SK-N-SH treated with all-trans-retinoic acid at 6 μM for 48 hours (cell line): ENCODE measurements at regions not wholly inside any gene's neighbourhood (a gene's known extent, or its start where the extent isn't known, plus 50 kb on each side); places are given as distances from the start of the nearest gene placed in this dataset.

Experiments used
- ATAC-seq: fragments of 200-7000 bp; cut with Tn5 transposase; 3 replicates; pipeline ENCODE4 v1.9.1; 2020; ENCODE audit warnings: mild to moderate bottlenecking, moderate library complexity
- BACH2 ChIP-seq: fragments of 250-450 bp; sonication (Bioruptor Pico); IDR thresholded peaks from 2 replicates; pipeline ENCODE4 v1.9.0; 2021; ENCODE audit warnings: mild to moderate bottlenecking, borderline replicate concordance
- CSDC2 ChIP-seq: fragments of 250-450 bp; sonication (Bioruptor Pico); IDR thresholded peaks from 2 replicates; pipeline ENCODE4 v1.5.0; 2020; ENCODE audit warnings: mild to moderate bottlenecking, moderate library complexity
- ESRRG ChIP-seq: fragments of 250-450 bp; sonication (Bioruptor Pico); IDR thresholded peaks from 2 replicates; pipeline ENCODE4 v1.6.1; 2021; ENCODE audit warnings: mild to moderate bottlenecking
- GLIS3 ChIP-seq: fragments of 250-450 bp; sonication (Bioruptor Pico); IDR thresholded peaks from 2 replicates; pipeline ENCODE4 v1.5.0; 2020; ENCODE audit warnings: mild to moderate bottlenecking, moderate library complexity
- ISL1 ChIP-seq: fragments of 250-450 bp; sonication (Bioruptor Pico); IDR thresholded peaks from 2 replicates; pipeline ENCODE4 v2.1.2; 2022; ENCODE audit warnings: mild to moderate bottlenecking, moderate library complexity
- PPARA ChIP-seq: fragments of 250-450 bp; sonication (Bioruptor Pico); IDR thresholded peaks from 2 replicates; pipeline ENCODE4 v1.5.0; 2020; ENCODE audit warnings: mild to moderate bottlenecking, borderline replicate concordance
- RARB ChIP-seq: fragments of 250-450 bp; sonication (Bioruptor Pico); IDR thresholded peaks from 2 replicates; pipeline ENCODE4 v1.8.0; 2021; ENCODE audit warnings: mild to moderate bottlenecking, moderate library complexity
- SNAI2 ChIP-seq: fragments of 250-450 bp; sonication (Bioruptor Pico); IDR thresholded peaks from 2 replicates; pipeline ENCODE4 v1.5.0; 2020; ENCODE audit warnings: mild to moderate bottlenecking, moderate library complexity
- TCF4 ChIP-seq: fragments of 250-450 bp; sonication (Bioruptor Pico); IDR thresholded peaks from 2 replicates; pipeline ENCODE4 v1.8.0; 2021; ENCODE audit warnings: mild to moderate bottlenecking, moderate library complexity, borderline replicate concordance
- ZC3H10 ChIP-seq: fragments of 250-450 bp; sonication (Bioruptor Pico); IDR thresholded peaks from 2 replicates; pipeline ENCODE4 v1.5.1; 2021; ENCODE audit warnings: mild to moderate bottlenecking, moderate library complexity
- ZFP3 ChIP-seq: fragments of 250-450 bp; sonication (Bioruptor Pico); IDR thresholded peaks from 2 replicates; pipeline ENCODE4 v1.5.0; 2020; ENCODE audit warnings: mild to moderate bottlenecking, moderate library complexity
- ZNF8 ChIP-seq: fragments of 450-650 bp; formaldehyde crosslinking; IDR thresholded peaks from 2 replicates; pipeline ENCODE4 v1.5.0; 2020; ENCODE audit warnings: mild to moderate bottlenecking, moderate library complexity
- TF ChIP-seq, protein P1 (sequence below): fragments of 250-450 bp; sonication (Bioruptor Pico); IDR thresholded peaks from 2 replicates; pipeline ENCODE4 v1.8.0; 2020; ENCODE audit warnings: mild to moderate bottlenecking, moderate library complexity, borderline replicate concordance
- TF ChIP-seq, protein P2 (sequence below): fragments of 250-450 bp; sonication (Bioruptor Pico); IDR thresholded peaks from 2 replicates; pipeline ENCODE4 v1.5.1; 2021; ENCODE audit warnings: mild to moderate bottlenecking, moderate library complexity
- TF ChIP-seq, protein P3 (sequence below): fragments of 250-450 bp; sonication (Bioruptor Pico); IDR thresholded peaks from 2 replicates; pipeline ENCODE4 v1.5.1; 2020; ENCODE audit warnings: low read depth, mild to moderate bottlenecking, moderate library complexity
- TF ChIP-seq, protein P4 (sequence below): fragments of 250-450 bp; sonication (Bioruptor Pico); IDR thresholded peaks from 2 replicates; pipeline ENCODE4 v1.8.0; 2021; ENCODE audit warnings: low read depth, mild to moderate bottlenecking, moderate library complexity, borderline replicate concordance
- TF ChIP-seq, protein P5 (sequence below): fragments of 250-450 bp; sonication (Bioruptor Pico); IDR thresholded peaks from 2 replicates; pipeline ENCODE4 v1.5.0; 2020; ENCODE audit warnings: mild to moderate bottlenecking, moderate library complexity

DNA sequence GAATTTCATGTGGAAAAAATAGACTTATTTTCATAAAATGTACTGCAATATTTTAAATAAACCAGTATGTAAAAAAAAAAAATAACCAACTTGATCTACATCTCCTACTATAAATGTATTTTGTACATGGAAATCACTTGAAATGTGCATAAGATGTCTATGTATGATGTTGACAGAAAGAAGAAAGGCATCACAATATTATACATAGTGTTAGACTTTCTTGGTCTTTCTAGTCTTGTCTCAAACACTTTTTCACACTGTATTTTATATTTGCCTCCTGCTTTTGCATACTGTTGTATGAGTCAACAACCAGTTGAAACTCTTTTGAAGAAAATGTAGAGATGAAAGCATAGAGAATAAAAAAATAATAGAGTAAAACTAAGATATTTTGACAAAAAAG, 352.4 kb upstream of the MGAT4C start:
- TF ChIP-seq, protein P1, sequence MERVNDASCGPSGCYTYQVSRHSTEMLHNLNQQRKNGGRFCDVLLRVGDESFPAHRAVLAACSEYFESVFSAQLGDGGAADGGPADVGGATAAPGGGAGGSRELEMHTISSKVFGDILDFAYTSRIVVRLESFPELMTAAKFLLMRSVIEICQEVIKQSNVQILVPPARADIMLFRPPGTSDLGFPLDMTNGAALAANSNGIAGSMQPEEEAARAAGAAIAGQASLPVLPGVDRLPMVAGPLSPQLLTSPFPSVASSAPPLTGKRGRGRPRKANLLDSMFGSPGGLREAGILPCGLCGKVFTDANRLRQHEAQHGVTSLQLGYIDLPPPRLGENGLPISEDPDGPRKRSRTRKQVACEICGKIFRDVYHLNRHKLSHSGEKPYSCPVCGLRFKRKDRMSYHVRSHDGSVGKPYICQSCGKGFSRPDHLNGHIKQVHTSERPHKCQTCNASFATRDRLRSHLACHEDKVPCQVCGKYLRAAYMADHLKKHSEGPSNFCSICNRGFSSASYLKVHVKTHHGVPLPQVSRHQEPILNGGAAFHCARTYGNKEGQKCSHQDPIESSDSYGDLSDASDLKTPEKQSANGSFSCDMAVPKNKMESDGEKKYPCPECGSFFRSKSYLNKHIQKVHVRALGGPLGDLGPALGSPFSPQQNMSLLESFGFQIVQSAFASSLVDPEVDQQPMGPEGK = no peak
- TF ChIP-seq CSDC2 (CRISPR knock-in tag) (no peak), BACH2 (CRISPR knock-in tag) (no peak), ESRRG (CRISPR knock-in tag) (no peak), PPARA (CRISPR knock-in tag) (no peak), ZC3H10 (CRISPR knock-in tag) (no peak)
- no peak for ATAC-seq

DNA sequence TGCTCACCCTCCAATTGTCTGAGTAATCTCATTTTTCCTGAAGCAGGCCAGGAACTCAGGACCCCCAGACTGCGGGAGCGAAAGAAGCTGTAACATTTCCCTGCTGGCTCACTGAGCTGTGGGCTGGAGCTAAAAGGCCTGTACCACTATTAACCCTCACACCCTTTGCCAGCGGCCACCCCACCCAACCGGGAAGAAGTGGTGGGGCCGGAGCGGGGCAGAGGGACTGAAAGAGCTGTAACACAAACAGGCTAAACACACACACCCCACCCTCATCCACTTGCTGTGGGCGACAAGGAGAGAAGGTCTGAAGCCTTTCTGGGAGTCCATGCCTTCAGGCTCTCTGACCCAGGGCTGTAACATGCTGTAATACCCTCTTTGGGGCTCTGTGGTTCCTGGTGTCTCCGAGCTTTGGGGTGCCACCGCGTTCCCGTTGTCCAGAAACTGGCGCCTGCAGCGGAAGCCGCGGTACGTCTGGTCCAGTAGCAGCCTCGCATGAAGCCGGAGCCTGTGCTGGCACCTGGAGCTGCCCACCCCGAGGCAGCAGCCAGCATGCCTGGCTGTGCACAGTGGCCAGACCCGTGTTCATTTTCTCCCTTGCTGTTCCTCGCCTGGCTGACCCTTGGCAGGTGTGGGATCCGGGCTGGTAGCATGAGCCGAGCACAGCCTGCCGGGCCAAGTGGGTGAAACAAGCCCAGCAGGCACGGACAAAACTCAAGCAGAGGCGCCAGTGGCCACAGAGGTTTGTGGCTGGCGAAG, 345.5 kb upstream of the MGAT4C start:
- ATAC-seq = no peak
- no peak for TF ChIP-seq ZFP3 (CRISPR knock-in tag)
- TF ChIP-seq SNAI2 = no peak
- TF ChIP-seq, protein P2, sequence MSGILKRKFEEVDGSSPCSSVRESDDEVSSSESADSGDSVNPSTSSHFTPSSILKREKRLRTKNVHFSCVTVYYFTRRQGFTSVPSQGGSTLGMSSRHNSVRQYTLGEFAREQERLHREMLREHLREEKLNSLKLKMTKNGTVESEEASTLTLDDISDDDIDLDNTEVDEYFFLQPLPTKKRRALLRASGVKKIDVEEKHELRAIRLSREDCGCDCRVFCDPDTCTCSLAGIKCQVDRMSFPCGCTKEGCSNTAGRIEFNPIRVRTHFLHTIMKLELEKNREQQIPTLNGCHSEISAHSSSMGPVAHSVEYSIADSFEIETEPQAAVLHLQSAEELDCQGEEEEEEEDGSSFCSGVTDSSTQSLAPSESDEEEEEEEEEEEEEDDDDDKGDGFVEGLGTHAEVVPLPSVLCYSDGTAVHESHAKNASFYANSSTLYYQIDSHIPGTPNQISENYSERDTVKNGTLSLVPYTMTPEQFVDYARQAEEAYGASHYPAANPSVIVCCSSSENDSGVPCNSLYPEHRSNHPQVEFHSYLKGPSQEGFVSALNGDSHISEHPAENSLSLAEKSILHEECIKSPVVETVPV (CRISPR knock-in tag) = no peak
- TF ChIP-seq, protein P3, sequence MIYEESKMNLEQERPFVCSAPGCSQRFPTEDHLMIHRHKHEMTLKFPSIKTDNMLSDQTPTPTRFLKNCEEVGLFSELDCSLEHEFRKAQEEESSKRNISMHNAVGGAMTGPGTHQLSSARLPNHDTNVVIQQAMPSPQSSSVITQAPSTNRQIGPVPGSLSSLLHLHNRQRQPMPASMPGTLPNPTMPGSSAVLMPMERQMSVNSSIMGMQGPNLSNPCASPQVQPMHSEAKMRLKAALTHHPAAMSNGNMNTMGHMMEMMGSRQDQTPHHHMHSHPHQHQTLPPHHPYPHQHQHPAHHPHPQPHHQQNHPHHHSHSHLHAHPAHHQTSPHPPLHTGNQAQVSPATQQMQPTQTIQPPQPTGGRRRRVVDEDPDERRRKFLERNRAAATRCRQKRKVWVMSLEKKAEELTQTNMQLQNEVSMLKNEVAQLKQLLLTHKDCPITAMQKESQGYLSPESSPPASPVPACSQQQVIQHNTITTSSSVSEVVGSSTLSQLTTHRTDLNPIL (CRISPR knock-in tag) = no peak
- no peak for TF ChIP-seq ISL1
- TF ChIP-seq GLIS3 (CRISPR knock-in tag) = no peak
- no peak for TF ChIP-seq CSDC2 (CRISPR knock-in tag)
- no peak for TF ChIP-seq PPARA (CRISPR knock-in tag)
- TF ChIP-seq TCF4 = no peak
- TF ChIP-seq, protein P1 = no peak
- no peak for TF ChIP-seq BACH2 (CRISPR knock-in tag)
- TF ChIP-seq, protein P4, sequence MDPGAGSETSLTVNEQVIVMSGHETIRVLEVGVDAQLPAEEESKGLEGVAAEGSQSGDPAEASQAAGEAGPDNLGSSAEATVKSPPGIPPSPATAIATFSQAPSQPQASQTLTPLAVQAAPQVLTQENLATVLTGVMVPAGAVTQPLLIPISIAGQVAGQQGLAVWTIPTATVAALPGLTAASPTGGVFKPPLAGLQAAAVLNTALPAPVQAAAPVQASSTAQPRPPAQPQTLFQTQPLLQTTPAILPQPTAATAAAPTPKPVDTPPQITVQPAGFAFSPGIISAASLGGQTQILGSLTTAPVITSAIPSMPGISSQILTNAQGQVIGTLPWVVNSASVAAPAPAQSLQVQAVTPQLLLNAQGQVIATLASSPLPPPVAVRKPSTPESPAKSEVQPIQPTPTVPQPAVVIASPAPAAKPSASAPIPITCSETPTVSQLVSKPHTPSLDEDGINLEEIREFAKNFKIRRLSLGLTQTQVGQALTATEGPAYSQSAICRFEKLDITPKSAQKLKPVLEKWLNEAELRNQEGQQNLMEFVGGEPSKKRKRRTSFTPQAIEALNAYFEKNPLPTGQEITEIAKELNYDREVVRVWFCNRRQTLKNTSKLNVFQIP (CRISPR knock-in tag) = no peak

DNA sequence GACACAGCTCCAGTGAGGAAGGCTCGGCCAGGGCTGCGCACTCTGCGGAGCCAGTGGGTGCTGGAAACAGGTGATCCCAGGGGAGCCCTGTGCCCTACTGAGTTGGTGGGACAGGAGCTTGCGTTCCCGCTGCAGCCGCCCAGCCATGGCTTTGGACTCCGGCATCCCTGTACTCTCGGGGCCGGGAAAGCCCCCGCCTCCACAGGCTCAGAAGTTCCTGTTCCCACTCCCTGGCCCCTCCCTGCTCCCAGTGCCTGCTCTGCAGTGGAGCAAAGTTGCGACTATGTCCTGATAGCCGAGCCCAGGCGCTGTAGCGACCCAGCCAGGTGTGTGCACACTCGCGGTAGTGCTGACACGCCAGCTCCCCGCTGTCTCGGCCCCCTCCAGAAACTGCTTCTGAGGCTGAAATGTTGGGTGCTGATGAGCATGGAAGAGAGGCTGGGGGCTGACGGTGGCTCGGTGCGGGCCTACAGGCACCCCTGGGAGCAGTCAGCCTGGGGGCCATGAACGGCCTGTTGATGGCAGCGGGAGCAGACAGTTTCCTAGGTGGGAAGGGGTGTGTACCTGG, 344.6 kb upstream of the MGAT4C start:
- no peak for ATAC-seq
- TF ChIP-seq ISL1 = no peak
- TF ChIP-seq RARB (CRISPR knock-in tag) = no peak
- TF ChIP-seq, protein P2 (CRISPR knock-in tag) = no peak
- TF ChIP-seq ZNF8 (CRISPR knock-in tag) = no peak

DNA sequence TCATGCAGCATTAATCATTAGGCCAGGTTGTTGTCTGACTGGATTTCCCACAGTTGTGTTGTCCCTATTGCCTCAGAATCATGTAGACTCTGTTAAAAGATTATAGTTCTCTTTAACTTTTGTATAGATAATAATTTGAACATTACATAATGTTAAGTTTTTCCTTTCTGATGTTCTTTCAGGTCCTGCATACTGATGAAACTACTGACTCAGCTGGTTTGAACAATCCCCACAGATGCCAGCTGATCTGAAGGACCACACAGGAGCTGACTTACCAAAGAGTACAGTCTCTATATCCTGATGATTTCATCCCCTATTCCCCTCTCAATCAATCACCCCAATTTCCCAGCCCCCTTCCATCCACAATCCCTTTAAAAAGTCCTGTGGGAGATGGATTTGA, 341.2 kb upstream of the MGAT4C start:
- no peak for ATAC-seq
- TF ChIP-seq, protein P5, sequence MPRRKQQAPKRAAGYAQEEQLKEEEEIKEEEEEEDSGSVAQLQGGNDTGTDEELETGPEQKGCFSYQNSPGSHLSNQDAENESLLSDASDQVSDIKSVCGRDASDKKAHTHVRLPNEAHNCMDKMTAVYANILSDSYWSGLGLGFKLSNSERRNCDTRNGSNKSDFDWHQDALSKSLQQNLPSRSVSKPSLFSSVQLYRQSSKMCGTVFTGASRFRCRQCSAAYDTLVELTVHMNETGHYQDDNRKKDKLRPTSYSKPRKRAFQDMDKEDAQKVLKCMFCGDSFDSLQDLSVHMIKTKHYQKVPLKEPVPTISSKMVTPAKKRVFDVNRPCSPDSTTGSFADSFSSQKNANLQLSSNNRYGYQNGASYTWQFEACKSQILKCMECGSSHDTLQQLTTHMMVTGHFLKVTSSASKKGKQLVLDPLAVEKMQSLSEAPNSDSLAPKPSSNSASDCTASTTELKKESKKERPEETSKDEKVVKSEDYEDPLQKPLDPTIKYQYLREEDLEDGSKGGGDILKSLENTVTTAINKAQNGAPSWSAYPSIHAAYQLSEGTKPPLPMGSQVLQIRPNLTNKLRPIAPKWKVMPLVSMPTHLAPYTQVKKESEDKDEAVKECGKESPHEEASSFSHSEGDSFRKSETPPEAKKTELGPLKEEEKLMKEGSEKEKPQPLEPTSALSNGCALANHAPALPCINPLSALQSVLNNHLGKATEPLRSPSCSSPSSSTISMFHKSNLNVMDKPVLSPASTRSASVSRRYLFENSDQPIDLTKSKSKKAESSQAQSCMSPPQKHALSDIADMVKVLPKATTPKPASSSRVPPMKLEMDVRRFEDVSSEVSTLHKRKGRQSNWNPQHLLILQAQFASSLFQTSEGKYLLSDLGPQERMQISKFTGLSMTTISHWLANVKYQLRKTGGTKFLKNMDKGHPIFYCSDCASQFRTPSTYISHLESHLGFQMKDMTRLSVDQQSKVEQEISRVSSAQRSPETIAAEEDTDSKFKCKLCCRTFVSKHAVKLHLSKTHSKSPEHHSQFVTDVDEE (CRISPR knock-in tag) = no peak
- TF ChIP-seq, protein P4 (CRISPR knock-in tag) = no peak
- no peak for TF ChIP-seq ZNF8 (CRISPR knock-in tag)
- TF ChIP-seq, protein P2 (CRISPR knock-in tag) = no peak
